Activated CD4-positive, alpha-beta memory T cell treated with anti-CD3 and anti-CD28 coated beads for 36 hours (primary cell): ENCODE measurements at regions not wholly inside any gene's neighbourhood (a gene's known extent, or its start where the extent isn't known, plus 50 kb on each side); places are given as distances from the start of the nearest gene placed in this dataset.

ENCODE experiments used
- CTCF ChIA-PET: fragments of 350-600 bp; sonication (Branson Sonifier 250); formaldehyde crosslinking; loops from one replicate; lab custom pipeline; 2021; ENCODE audit warnings: antibody characterized with exemption, inconsistent platforms; lab: Charles Lee
- POLR2A ChIA-PET: fragments of 350-600 bp; sonication (Branson Sonifier 250); formaldehyde crosslinking; loops from one replicate; lab custom pipeline; 2021; ENCODE audit warnings: antibody characterized with exemption; lab: Charles Lee
- DNase-seq: peaks from one replicate; pipeline ENCODE4 v3.0.0-alpha.2; 2020
- H3K27ac Mint-ChIP-seq: one replicate; pipeline ENCODE4 v1.8.0; 2021; ENCODE audit warnings: mixed read lengths
- H3K27me3 Mint-ChIP-seq: one replicate; pipeline ENCODE4 v1.8.0; 2021; ENCODE audit warnings: mixed read lengths
- H3K36me3 Mint-ChIP-seq: one replicate; pipeline ENCODE4 v1.8.0; 2021; ENCODE audit warnings: mixed read lengths
- H3K4me1 Mint-ChIP-seq: one replicate; pipeline ENCODE4 v1.8.0; 2021; ENCODE audit warnings: low read depth, mixed read lengths
- H3K4me3 Mint-ChIP-seq: one replicate; pipeline ENCODE4 v1.8.0; 2021; ENCODE audit warnings: mild to moderate bottlenecking, mixed read lengths
- H3K9me3 Mint-ChIP-seq: one replicate; pipeline ENCODE4 v1.8.0; 2021; ENCODE audit warnings: mixed read lengths
- intact Hi-C: fragments of 100-400 bp; cut with micrococcal nuclease; formaldehyde crosslinking; loops from one replicate; pipeline ENCODE4 v1.15.1; 2023

- Mint-ChIP-seq H3K4me1 (no peaks in the 10 kb centered on the region), H3K27me3 (no peaks in the 10 kb centered on the region), H3K36me3 (no peaks in the 10 kb centered on the region), H3K27ac (no peak overlapping the region), H3K9me3 (no peaks in the 10 kb centered on the region), H3K4me3 (no peak overlapping the region)
- no peak for DNase-seq
- intact Hi-C loops: no loop called here
- ChIA-PET CTCF (no interaction called here), POLR2A (no interaction called here)
Measured at GRCh38 chr6:114404339-114404955, 61.6 kb upstream of the HS3ST5 start.

DNA sequence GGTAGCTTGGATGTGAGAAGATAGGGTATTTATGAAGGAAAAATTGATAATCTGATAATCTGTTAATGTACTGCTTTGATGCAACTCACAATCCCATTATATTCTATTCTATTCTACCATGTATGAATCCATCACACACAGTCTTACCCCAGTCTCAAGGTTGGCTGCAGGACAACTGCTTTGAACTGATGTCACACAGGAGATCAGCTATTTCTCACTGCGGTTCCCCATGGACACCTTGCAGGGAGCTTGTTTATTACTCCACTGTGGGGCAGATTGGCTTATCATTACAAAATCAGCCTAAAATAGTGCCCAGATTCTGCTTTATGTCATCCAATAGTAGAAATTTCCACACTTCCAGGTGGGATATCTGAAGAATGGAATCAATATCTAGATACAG is 61.0 kb upstream of the HS3ST5 start:
- no peaks in the 10 kb centered on the region for H3K4me1 Mint-ChIP-seq
- ChIA-PET POLR2A (no interaction called here), CTCF (no interaction called here)

GRCh38 chr6:114398481-114398880 is 55.7 kb upstream of the HS3ST5 start:
- no peak for DNase-seq
- H3K36me3 Mint-ChIP-seq: no peaks in the 10 kb centered on the region
- H3K4me3 Mint-ChIP-seq: no peak overlapping the region
- intact Hi-C loops: no loop called here
- no peaks in the 10 kb centered on the region for H3K4me1 Mint-ChIP-seq
- H3K9me3 Mint-ChIP-seq: no peaks in the 10 kb centered on the region
- H3K27me3 Mint-ChIP-seq: no peaks in the 10 kb centered on the region
- H3K27ac Mint-ChIP-seq: no peak overlapping the region
- POLR2A ChIA-PET: no interaction called here
- CTCF ChIA-PET: no interaction called here

More for the DNA sequence above, 61.0 kb upstream of the HS3ST5 start:
- intact Hi-C loops: no loop called here
- Mint-ChIP-seq H3K27ac (no peak overlapping the region), H3K9me3 (no peaks in the 10 kb centered on the region), H3K27me3 (no peaks in the 10 kb centered on the region), H3K4me3 (no peak overlapping the region), H3K36me3 (no peaks in the 10 kb centered on the region)
- no peak for DNase-seq
